HUES6 (cell line): ENCODE measurements at regions not wholly inside any gene's neighbourhood (a gene's known extent, or its start where the extent isn't known, plus 50 kb on each side); places are given as distances from the start of the nearest gene placed in this dataset.

Source experiments
- H3K27ac ChIP-seq: 2 replicates; pipeline ENCODE4 v1.7.0; 2013; ENCODE audit warnings: low read depth, mild to moderate bottlenecking, low read length, inconsistent platforms
- H3K27me3 ChIP-seq: 2 replicates; pipeline ENCODE4 v1.6.1; 2013; ENCODE audit warnings: low read length; ENCODE audit not compliant: control insufficient read depth, insufficient read depth
- H3K36me3 ChIP-seq: 2 replicates; pipeline ENCODE4 v1.6.1; 2013; ENCODE audit warnings: low read length; ENCODE audit not compliant: control insufficient read depth, insufficient read depth
- H3K4me1 ChIP-seq: 2 replicates; pipeline ENCODE4 v1.6.1; 2013; ENCODE audit warnings: low read length; ENCODE audit not compliant: control insufficient read depth, insufficient read depth
- H3K4me3 ChIP-seq: 2 replicates; pipeline ENCODE4 v1.5.1; 2013; ENCODE audit warnings: low read depth, low read length
- H3K9ac ChIP-seq: one replicate; pipeline ENCODE4 v1.6.1; 2013; ENCODE audit warnings: mild to moderate bottlenecking, low read length
- H3K9me3 ChIP-seq: 2 replicates; pipeline ENCODE4 v1.6.1; 2013; ENCODE audit warnings: low read depth, low read length; ENCODE audit not compliant: control insufficient read depth, insufficient read depth

DNA sequence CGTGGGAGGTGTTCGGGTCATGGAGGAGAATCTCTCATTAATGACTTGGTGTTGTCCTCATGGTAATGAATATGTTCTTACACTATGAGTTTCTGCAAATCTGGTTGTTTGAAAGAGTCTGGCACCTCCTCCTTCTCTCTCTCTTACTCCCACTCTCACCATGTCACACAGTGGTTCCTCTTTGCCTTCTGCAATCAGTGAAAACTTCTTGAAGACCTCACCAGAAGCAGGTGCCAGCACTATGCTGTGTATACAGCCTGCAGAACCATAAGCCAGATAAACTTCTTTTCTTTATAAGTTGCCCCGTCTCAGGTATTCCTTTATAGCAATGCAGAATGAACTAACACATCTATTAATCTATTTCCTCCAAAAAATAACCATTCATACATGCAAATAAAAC lies 275.0 kb downstream of the ANTXR2 start:
- Histone ChIP-seq H3K9ac (no peak overlapping the region), H3K9me3 (0 out of 2 replicates have a peak, but pooled peaks cover 3% of the 10 kb centered on the region), H3K27ac (no peak overlapping the region), H3K4me1 (no peaks in the 10 kb centered on the region), H3K36me3 (no peaks in the 10 kb centered on the region), H3K27me3 (no peaks in the 10 kb centered on the region), H3K4me3 (no peak overlapping the region)

DNA sequence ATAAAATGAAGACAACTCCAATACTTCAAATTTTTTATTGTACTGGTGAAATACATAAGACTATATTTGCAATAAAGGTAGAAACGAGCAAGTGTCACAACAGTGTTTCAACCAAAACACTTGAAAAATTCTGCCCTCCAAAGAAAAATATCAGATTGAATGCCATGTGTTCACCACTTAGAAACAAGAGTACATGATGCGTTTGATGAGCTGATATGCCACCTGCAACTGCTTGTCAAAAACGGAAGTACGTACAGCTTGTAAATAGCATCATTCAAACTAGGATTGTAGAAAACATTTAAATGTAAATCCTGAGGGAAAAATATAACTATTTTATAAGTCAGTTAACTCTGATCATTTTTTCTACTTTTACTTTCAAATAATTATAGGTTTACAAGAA lies 276.1 kb downstream of the ANTXR2 start:
- no peak overlapping the region for H3K9ac ChIP-seq
- no peak overlapping the region for H3K4me3 ChIP-seq
- H3K27ac ChIP-seq: no peak overlapping the region
- no peaks in the 10 kb centered on the region for H3K4me1 ChIP-seq
- H3K36me3 ChIP-seq: no peaks in the 10 kb centered on the region
- H3K27me3 ChIP-seq: no peaks in the 10 kb centered on the region
- H3K9me3 ChIP-seq: 0 out of 2 replicates have a peak, but pooled peaks cover 3% of the 10 kb centered on the region

DNA sequence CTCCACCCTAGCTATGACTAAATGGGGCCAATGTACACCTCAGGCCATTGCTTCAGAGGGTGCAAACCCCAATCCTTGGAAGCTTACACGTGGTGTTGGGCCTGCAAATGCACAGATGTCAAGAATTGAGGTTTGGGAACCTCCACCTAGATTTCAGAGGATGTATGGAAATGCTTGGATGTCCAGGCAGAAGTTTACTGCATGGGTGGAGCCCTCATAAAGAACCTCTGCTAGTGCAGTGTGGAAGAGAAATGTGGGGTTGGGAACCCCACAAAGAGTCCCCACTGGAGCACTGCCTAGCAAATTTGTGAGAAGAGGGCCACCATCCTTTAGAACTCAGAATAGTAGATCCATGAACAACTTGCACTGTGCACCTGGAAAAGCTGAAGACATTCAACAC lies 284.1 kb downstream of the ANTXR2 start:
- Histone ChIP-seq H3K4me1 (no peaks in the 10 kb centered on the region), H3K36me3 (no peaks in the 10 kb centered on the region), H3K27me3 (no peaks in the 10 kb centered on the region), H3K9ac (no peak overlapping the region), H3K4me3 (no peak overlapping the region), H3K9me3 (peaks cover 26% of the 10 kb centered on the region), H3K27ac (no peak overlapping the region)

DNA sequence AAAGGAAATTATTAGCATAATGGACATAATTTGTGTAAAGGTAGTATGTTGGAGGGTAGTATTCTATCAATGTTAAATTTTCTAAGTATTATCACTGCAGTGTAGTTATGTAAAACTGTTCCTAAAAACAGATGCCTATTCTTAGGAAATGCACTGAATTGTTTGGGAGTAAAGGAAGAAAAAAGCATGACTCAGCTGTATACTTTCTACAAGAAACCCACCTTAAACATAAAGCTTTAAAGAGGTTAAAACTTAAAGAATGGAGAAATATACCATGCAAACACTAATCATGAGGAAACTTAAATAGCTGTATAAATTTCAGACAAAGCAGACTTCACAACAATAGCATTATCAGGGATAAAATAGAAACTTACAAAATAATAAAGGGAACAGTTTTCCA lies 292.9 kb downstream of the ANTXR2 start:
- H3K4me3 ChIP-seq: no peak overlapping the region
- peaks cover 12% of the 10 kb centered on the region for H3K9me3 ChIP-seq
- H3K27me3 ChIP-seq: no peaks in the 10 kb centered on the region
- H3K4me1 ChIP-seq: no peaks in the 10 kb centered on the region
- H3K36me3 ChIP-seq: no peaks in the 10 kb centered on the region
- no peak overlapping the region for H3K9ac ChIP-seq
- no peak overlapping the region for H3K27ac ChIP-seq

DNA sequence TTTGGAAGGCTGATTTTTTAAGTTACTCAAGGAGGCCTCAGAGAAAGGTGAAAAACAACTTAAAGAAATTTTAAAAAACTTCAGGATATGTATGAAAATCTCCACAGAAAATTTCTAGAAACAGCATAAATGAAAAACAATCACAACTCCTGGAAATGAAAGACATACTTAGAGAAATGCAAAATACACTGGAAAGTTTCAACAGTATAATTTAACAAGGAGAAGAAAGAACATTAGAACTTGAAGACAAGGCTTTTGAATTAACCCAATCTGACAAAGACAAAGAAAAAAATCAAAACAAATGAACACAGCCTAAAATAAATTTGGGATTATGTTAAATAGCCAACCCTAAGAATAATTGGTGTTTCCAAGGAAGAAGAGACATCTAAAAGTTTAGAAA lies 300.5 kb downstream of the ANTXR2 start:
- no peaks in the 10 kb centered on the region for H3K4me1 ChIP-seq
- H3K9ac ChIP-seq: no peak overlapping the region
- no peaks in the 10 kb centered on the region for H3K27me3 ChIP-seq
- H3K36me3 ChIP-seq: no peaks in the 10 kb centered on the region
- no peak overlapping the region for H3K4me3 ChIP-seq
- H3K27ac ChIP-seq: no peak overlapping the region
- H3K9me3 ChIP-seq: peaks cover 20% of the 10 kb centered on the region

DNA sequence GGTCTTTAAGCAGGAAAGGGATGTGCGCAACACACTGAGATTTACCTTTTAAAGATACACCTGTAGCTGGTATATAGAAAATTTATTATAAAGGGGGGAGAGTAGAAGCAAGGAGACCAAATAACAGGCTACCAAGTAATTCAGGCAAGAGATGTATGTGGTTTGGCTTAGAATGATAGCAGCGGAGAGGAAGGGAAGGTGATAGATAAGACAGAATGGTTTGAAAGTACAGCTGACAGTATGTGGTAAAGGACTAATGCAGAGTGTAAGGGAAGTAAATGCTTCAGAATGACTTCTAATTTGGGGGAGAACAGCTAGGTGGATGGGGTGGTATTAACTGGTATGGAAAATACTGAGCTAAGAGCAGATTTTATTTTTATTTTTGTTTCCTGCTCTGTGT lies 308.9 kb downstream of the ANTXR2 start:
- Histone ChIP-seq H3K9ac (no peak overlapping the region), H3K9me3 (peaks cover 9% of the 10 kb centered on the region; the same call in 1 of the 2 replicates), H3K4me1 (no peaks in the 10 kb centered on the region), H3K36me3 (no peaks in the 10 kb centered on the region), H3K4me3 (no peak overlapping the region), H3K27ac (no peak overlapping the region), H3K27me3 (no peaks in the 10 kb centered on the region)

DNA sequence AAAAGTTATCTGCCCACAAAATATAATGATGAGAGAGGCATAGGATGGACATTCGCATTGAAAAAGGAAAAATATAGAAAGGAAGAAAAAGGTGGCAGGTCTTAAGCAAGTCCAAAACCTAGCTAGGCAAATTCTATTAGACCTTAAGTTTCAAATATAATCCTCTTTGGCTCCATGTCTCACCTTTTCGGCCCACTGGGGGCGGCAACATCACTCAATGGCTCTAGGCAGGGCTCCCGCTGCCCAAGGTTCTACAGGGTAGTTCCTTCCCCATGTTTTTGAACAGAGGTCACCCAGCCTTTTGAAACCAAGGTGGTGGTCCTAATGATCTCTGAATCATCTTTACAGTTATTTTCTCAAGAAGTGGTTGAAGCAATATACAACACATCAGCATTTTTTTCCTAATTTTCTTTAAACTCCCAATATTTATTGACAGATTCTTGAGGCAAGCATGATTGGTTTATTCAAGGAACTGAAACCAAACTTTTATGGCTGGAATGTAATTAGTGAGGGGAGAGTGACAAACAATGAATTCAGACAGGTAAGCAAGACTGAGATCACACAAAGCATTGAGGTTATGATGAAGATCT lies 309.4 kb downstream of the ANTXR2 start:
- Histone ChIP-seq H3K9me3 (peaks cover 7% of the 10 kb centered on the region; the same call in 1 of the 2 replicates), H3K27me3 (no peaks in the 10 kb centered on the region), H3K27ac (no peak overlapping the region), H3K36me3 (no peaks in the 10 kb centered on the region), H3K9ac (no peak overlapping the region), H3K4me1 (no peaks in the 10 kb centered on the region), H3K4me3 (no peak overlapping the region)

DNA sequence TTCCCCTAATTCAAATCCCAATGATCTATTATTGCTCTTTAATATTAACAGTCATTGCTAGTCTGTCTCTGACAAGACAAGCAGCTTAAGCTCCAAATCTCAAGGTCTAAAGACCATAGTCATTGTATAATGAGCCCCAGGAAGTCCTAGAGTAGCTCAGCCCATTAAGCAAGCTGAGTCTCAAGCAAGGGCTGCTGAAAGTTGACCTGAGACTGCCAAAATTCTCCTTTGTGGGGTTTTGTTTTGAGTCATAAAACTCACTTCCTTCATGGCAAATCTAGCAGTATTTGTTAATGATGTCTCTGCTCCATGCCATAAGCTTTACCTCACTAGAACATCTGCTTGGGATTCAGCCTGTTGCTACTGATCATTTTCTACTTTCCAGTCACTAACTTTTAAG lies 313.2 kb downstream of the ANTXR2 start:
- no peak overlapping the region for H3K27ac ChIP-seq
- H3K4me3 ChIP-seq: no peak overlapping the region
- no peaks in the 10 kb centered on the region for H3K4me1 ChIP-seq
- no peaks in the 10 kb centered on the region for H3K27me3 ChIP-seq
- no peak overlapping the region for H3K9ac ChIP-seq
- no peaks in the 10 kb centered on the region for H3K9me3 ChIP-seq
- no peaks in the 10 kb centered on the region for H3K36me3 ChIP-seq

DNA sequence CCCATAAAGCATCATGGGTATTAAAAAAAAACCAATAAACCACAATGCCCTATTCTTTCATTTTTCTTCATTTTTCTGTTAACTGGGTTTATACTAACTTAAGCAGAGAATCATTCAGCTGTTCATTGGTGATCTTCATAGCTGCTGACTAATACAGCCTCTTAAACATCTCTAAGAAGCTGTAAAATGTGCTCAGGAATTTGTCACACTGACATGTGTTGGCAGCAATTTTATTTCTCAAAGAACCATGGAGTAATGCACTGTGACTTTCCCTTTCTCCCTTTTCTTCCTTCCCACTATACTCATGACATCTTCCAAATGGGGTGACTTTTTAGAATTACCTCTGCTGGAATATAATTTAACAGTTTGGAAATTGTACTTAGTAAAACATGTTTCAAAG lies 315.4 kb downstream of the ANTXR2 start:
- Histone ChIP-seq H3K27ac (no peak overlapping the region), H3K4me3 (no peak overlapping the region), H3K9me3 (no peaks in the 10 kb centered on the region), H3K4me1 (no peaks in the 10 kb centered on the region), H3K36me3 (no peaks in the 10 kb centered on the region), H3K9ac (no peak overlapping the region), H3K27me3 (no peaks in the 10 kb centered on the region)

DNA sequence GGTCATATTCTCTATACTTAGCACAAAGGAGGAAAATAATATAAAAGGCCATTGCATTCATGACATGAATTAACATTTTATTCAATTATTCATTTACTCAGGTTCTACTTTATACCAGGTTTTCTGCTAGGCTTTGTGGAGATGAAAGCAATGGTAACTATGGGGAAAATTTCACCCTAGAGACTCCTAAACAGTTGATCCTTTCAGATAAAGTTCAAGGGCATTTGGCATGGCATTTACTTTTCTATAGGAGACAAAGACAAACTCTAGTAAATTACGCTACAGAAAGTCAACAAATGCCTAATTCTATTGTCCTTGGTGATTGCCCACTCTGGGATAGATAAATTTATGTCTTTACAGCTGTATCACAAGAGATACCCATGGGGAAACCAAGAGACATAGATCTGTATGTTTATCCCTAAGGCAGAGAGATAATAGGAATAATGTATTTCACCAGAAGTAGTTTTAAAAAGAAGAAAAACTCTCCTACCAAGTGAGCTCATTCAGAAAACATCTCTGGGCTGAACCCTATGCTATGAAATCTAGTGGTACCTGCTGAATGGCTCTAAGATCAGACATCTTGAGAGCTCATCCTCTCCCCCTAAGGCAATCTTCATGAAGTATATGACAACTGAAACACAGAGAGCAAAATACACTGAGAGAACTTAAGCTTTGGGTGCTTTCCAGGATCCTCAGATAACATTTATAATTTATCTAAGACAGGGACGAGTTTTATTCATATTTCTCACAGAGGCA lies 316.7 kb downstream of the ANTXR2 start:
- Histone ChIP-seq H3K9me3 (no peaks in the 10 kb centered on the region), H3K9ac (no peak overlapping the region), H3K27ac (no peak overlapping the region), H3K4me3 (no peak overlapping the region), H3K27me3 (no peaks in the 10 kb centered on the region), H3K4me1 (no peaks in the 10 kb centered on the region), H3K36me3 (no peaks in the 10 kb centered on the region)

DNA sequence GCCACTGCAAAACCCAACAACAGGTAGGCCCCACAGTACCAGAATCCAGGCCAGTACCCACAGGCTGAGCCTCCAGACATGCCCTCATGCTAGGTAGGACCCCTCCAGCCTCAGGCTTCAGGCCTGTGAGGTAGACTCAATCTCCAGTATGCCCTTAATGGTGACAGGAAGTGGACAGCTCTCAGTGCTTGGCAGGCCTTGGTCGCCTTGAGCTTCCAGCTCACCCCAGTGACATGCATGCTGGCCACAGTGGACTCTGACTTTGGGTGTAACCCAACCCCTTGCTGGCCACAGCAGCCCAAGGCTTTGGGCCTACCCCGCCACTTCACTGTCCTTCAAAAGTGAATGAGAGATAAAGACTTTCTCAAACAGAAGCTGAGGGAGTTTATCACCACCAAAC lies 324.2 kb downstream of the ANTXR2 start:
- H3K9ac ChIP-seq: no peak overlapping the region
- H3K27ac ChIP-seq: no peak overlapping the region
- no peaks in the 10 kb centered on the region for H3K4me1 ChIP-seq
- H3K9me3 ChIP-seq: no peaks in the 10 kb centered on the region
- H3K27me3 ChIP-seq: no peaks in the 10 kb centered on the region
- H3K4me3 ChIP-seq: no peak overlapping the region
- no peaks in the 10 kb centered on the region for H3K36me3 ChIP-seq
